ENCODE measurements at regions not wholly inside any gene's neighbourhood (a gene's known extent, or its start where the extent isn't known, plus 50 kb on each side); places are given as distances from the start of the nearest gene placed in this dataset.

DNA sequence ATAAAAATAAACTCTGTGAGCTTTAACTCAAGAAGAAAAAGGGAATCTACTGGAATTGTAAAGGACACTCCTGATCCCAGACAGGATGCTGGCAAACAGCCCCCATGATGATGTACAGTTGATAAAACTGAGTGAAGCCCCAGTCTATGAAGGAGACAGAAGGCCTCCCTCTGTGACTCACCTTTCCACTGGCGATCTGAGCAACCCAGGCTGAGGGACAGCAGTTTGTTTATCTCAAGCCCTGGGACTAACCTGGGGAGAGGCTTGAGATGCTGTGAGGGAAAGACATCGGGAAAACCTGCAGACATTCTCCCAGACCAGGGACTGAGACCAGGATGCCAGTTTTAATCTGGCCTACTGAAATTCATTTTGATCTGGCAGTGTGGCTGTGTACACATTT lies 104.5 kb upstream of the CDH2 start:
- 13% methylated on average over 2 of the region's 2 CpGs for WGBS (ENCODE audit: missing lambda C conversion rate)
- POLR2A ChIA-PET = no interaction called here
- H3K27ac ChIP-seq = no peak overlapping the region

DNA sequence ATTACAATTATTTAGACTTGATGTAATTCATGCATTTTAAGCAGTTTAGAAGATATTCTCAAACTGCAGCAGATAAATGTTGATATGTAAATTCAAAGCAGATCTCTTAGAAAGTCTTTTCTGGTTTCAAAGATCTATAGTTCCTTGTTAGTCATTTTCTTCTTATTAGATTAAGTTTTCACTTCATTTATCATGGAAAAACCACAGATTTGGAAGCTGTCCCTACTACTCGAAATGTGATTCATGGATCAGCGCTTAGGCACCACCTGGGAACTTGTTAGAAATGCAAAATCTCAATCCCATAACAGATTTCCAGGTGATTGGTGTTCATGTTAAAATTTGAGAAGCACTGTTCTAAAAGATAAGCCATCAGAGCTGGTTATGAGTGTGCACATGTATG lies 92.8 kb upstream of the CDH2 start:
- DNase-seq (ENCODE audit: low read depth in 1 of 2, low spot score in 1 of 2) (no peak), FAIRE-seq (no peak), ATAC-seq (no peak)
- no peak for TF ChIP-seq EHMT2 (IDR thresholded peaks at IDR 0.05; ENCODE audit: low read depth)
- Histone ChIP-seq H3K4me3 (no peak overlapping the region), H3K27ac (no peak overlapping the region), H3K9me3 (no peaks in the 10 kb centered on the region), H3K4me2 (no peak overlapping the region), H3K4me1 (no peaks in the 10 kb centered on the region)
- 28% methylated on average over 2 of the region's 2 CpGs for WGBS (ENCODE audit: missing lambda C conversion rate)
- CTCF ChIA-PET = no interaction called here
- POLR2A ChIA-PET = no interaction called here

More for the DNA sequence above, 104.5 kb upstream of the CDH2 start:
- ATAC-seq (no peak), DNase-seq (ENCODE audit: low read depth in 1 of 2, low spot score in 1 of 2) (no peak), FAIRE-seq (no peak)
- CTCF ChIA-PET = no interaction called here
- no peaks in the 10 kb centered on the region for H3K9me3 ChIP-seq
- TF ChIP-seq NR3C1 (IDR thresholded peaks at IDR 0.05) (no peak), FOSL2 (IDR thresholded peaks at IDR 0.05) (no peak), FOSL2 (CRISPR knock-in tag; IDR thresholded peaks at IDR 0.05) (no peak), RNF2 (IDR thresholded peaks at IDR 0.05; ENCODE audit: borderline replicate concordance, low read depth) (no peak)
- TF ChIP-seq, protein P1, sequence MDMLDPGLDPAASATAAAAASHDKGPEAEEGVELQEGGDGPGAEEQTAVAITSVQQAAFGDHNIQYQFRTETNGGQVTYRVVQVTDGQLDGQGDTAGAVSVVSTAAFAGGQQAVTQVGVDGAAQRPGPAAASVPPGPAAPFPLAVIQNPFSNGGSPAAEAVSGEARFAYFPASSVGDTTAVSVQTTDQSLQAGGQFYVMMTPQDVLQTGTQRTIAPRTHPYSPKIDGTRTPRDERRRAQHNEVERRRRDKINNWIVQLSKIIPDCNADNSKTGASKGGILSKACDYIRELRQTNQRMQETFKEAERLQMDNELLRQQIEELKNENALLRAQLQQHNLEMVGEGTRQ (IDR thresholded peaks at IDR 0.05) = no peak
- no peaks in the 10 kb centered on the region for H3K4me1 ChIP-seq
- H3K4me3 ChIP-seq = no peak overlapping the region
- no peak overlapping the region for H3K4me2 ChIP-seq

DNA sequence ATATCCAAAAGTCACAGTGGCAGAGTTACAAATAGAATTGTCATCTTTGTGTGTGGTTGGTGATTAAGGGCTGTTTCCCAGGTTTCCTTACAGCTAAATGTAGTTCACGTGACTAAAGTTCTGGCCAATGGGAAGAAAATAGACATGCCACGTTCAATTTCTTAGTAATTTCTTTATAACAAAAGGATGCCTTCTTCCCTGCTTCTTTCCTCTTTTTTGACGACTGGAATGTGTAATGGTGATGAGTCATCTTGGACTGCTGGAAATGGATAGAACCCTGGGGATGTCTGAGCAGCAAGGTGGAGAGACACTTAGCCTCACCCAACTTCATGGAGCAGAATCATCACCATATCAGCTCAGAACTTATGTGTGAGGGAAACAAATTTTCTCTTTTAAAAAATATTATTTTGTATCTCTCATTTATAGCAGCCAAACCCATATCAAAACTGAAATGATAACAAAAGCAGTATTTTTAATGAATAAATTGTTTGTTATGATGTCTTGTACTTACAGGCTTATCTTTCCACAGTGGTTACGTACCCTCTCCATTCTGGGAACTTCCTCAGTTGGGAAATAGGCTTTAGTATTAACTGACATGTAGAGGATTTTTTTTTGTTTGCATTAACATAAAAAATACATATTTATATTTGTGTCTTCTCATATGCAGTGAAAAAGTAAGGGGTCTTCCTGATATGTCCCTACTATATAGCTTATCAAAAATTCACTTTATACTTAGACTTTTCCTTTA lies 91.1 kb upstream of the CDH2 start:
- H3K4me1 ChIP-seq = no peaks in the 10 kb centered on the region
- H3K27ac ChIP-seq = no peak overlapping the region
- no peaks in the 10 kb centered on the region for H3K9me3 ChIP-seq
- ATAC-seq (no peak), FAIRE-seq (no peak), DNase-seq (ENCODE audit: low read depth in 1 of 2, low spot score in 1 of 2) (peak in 1 of 2 experiments; percentile 5)
- H3K4me2 ChIP-seq = 0 out of 3 replicates have a peak overlapping the region, but pooled peaks have one; percentile 10
- H3K4me3 ChIP-seq = no peak overlapping the region
- CTCF ChIA-PET = no interaction called here
- POLR2A ChIA-PET = no interaction called here
- TF ChIP-seq HDAC2 (IDR thresholded peaks at IDR 0.05) (no peak), RAD21 (conservative IDR thresholded peaks at IDR 0.05 in 1 of 2, IDR thresholded peaks at IDR 0.05 in 1 of 2) (no peak), GATA3 (IDR thresholded peaks at IDR 0.05; ENCODE audit: borderline replicate concordance) (no peak), HEYL (CRISPR knock-in tag; IDR thresholded peaks at IDR 0.05) (no peak), FOSL2 (IDR thresholded peaks at IDR 0.05) (no peak), FOSL2 (CRISPR knock-in tag; IDR thresholded peaks at IDR 0.05) (peak; percentile 41; the same call in 1 of the 2 replicates), RNF2 (IDR thresholded peaks at IDR 0.05; ENCODE audit: borderline replicate concordance, low read depth) (no peak)
- WGBS (ENCODE audit: missing lambda C conversion rate) = 19% methylated on average over 4 of the region's 4 CpGs

DNA sequence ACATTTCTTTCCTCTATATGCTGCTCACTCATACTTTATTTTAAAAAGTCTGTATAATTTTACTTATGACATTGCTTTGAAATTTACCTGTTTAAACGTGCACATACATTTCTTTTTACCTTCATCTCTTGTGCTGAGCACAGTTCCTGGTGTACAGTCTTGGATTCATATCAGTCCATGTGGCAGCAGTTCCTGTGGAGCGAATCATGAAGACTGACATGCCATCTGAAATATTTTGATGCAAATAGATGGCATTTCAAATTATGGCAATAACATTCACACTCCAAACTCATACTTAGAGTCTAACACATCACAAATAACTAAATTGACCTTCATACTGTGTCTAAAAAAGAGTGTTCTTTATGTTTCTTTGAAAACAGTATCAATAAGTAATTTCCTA lies 90.3 kb upstream of the CDH2 start:
- H3K4me2 ChIP-seq = no peak overlapping the region
- 34% methylated on average over 2 of the region's 2 CpGs for WGBS (ENCODE audit: missing lambda C conversion rate)
- H3K27ac ChIP-seq = no peak overlapping the region
- POLR2A ChIA-PET = no interaction called here
- no peaks in the 10 kb centered on the region for H3K9me3 ChIP-seq
- H3K4me3 ChIP-seq = no peak overlapping the region
- ATAC-seq = no peak
- CTCF ChIA-PET = no interaction called here
- DNase-seq (ENCODE audit: low read depth in 1 of 2, low spot score in 1 of 2) = no peak
- FAIRE-seq = no peak
- no peaks in the 10 kb centered on the region for H3K4me1 ChIP-seq
- TF ChIP-seq JUNB (IDR thresholded peaks at IDR 0.05) = no peak
- TF ChIP-seq NFE2L2 (conservative IDR thresholded peaks at IDR 0.05; ENCODE audit: low read length) = no peak
- TF ChIP-seq ZSCAN20 (CRISPR knock-in tag; IDR thresholded peaks at IDR 0.05) = no peak
- no peak for TF ChIP-seq ZFP36 (IDR thresholded peaks at IDR 0.05; ENCODE audit: borderline replicate concordance, partially characterized antibody)
- TF ChIP-seq, protein P2, sequence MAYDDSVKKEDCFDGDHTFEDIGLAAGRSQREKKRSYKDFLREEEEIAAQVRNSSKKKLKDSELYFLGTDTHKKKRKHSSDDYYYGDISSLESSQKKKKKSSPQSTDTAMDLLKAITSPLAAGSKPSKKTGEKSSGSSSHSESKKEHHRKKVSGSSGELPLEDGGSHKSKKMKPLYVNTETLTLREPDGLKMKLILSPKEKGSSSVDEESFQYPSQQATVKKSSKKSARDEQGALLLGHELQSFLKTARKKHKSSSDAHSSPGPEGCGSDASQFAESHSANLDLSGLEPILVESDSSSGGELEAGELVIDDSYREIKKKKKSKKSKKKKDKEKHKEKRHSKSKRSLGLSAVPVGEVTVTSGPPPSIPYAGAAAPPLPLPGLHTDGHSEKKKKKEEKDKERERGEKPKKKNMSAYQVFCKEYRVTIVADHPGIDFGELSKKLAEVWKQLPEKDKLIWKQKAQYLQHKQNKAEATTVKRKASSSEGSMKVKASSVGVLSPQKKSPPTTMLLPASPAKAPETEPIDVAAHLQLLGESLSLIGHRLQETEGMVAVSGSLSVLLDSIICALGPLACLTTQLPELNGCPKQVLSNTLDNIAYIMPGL (CRISPR knock-in tag; IDR thresholded peaks at IDR 0.05; ENCODE audit: borderline replicate concordance) = no peak
- TF ChIP-seq, protein P3, sequence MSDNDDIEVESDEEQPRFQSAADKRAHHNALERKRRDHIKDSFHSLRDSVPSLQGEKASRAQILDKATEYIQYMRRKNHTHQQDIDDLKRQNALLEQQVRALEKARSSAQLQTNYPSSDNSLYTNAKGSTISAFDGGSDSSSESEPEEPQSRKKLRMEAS (IDR thresholded peaks at IDR 0.05) = no peak
- TF ChIP-seq RNF2 (IDR thresholded peaks at IDR 0.05; ENCODE audit: borderline replicate concordance, low read depth) = no peak
- TF ChIP-seq, protein P4, sequence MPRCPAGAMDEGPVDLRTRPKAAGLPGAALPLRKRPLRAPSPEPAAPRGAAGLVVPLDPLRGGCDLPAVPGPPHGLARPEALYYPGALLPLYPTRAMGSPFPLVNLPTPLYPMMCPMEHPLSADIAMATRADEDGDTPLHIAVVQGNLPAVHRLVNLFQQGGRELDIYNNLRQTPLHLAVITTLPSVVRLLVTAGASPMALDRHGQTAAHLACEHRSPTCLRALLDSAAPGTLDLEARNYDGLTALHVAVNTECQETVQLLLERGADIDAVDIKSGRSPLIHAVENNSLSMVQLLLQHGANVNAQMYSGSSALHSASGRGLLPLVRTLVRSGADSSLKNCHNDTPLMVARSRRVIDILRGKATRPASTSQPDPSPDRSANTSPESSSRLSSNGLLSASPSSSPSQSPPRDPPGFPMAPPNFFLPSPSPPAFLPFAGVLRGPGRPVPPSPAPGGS (IDR thresholded peaks at IDR 0.05) = no peak
- TF ChIP-seq EHF (CRISPR knock-in tag; IDR thresholded peaks at IDR 0.05) = no peak
- no peak for TF ChIP-seq CBX8 (IDR thresholded peaks at IDR 0.05)
- no peak for TF ChIP-seq CEBPB (IDR thresholded peaks at IDR 0.05)
- TF ChIP-seq RAD21 (conservative IDR thresholded peaks at IDR 0.05 in 1 of 2, IDR thresholded peaks at IDR 0.05 in 1 of 2) = no peak
- TF ChIP-seq FOSB (CRISPR knock-in tag; IDR thresholded peaks at IDR 0.05) = no peak
- TF ChIP-seq JUN (IDR thresholded peaks at IDR 0.05) = no peak
- TF ChIP-seq, protein P5, sequence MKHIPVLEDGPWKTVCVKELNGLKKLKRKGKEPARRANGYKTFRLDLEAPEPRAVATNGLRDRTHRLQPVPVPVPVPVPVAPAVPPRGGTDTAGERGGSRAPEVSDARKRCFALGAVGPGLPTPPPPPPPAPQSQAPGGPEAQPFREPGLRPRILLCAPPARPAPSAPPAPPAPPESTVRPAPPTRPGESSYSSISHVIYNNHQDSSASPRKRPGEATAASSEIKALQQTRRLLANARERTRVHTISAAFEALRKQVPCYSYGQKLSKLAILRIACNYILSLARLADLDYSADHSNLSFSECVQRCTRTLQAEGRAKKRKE (CRISPR knock-in tag; IDR thresholded peaks at IDR 0.05; ENCODE audit: low read depth) = no peak
- TF ChIP-seq CHD4 (IDR thresholded peaks at IDR 0.05; ENCODE audit: borderline replicate concordance) = no peak
